Suprapubic skin (tissue), 4 donors: ENCODE measurements at regions not wholly inside any gene's neighbourhood (a gene's known extent, or its start where the extent isn't known, plus 50 kb on each side); places are given as distances from the start of the nearest gene placed in this dataset.

Experiments used
- DNase-seq, 2 donors: peaks; one replicate each; pipeline ENCODE4 v3.0.0-alpha.2; 2019; ENCODE audit warnings: low spot score in 2 of 2
- H3K27ac ChIP-seq: fragments of 200-600 bp; sonication (generic); one replicate; pipeline ENCODE4 v1.5.1; 2019
- H3K27me3 ChIP-seq: fragments of 200-600 bp; sonication (generic); one replicate; pipeline ENCODE4 v1.5.1; 2019
- H3K36me3 ChIP-seq: fragments of 200-600 bp; sonication (generic); one replicate; pipeline ENCODE4 v1.5.1; 2019
- H3K4me1 ChIP-seq: fragments of 200-600 bp; sonication (generic); one replicate; pipeline ENCODE4 v1.5.1; 2019
- H3K4me3 ChIP-seq: fragments of 200-600 bp; sonication (generic); one replicate; pipeline ENCODE4 v1.5.1; 2019; ENCODE audit warnings: mild to moderate bottlenecking
- H3K9me3 ChIP-seq: fragments of 200-600 bp; sonication (generic); one replicate; pipeline ENCODE4 v1.5.1; 2019
- EP300 ChIP-seq: sonication (generic); formaldehyde crosslinking; IDR thresholded peaks from one replicate; pipeline ENCODE4 v1.6.1; 2017; ENCODE audit warnings: antibody characterized with exemption
- POLR2A ChIP-seq, 2 donors: fragments of 450-650 bp; IDR thresholded peaks; one replicate each; pipeline ENCODE4 v1.6.1; 2017; ENCODE audit warnings: antibody characterized with exemption in 2 of 2, mild to moderate bottlenecking in 2 of 2, moderate library complexity in 2 of 2
- POLR2AphosphoS5 ChIP-seq, 3 donors: sonication (generic); formaldehyde crosslinking; IDR thresholded peaks; one replicate each; pipeline ENCODE4 v1.6.1; 2017; ENCODE audit warnings: antibody characterized with exemption in 3 of 3
- WGBS: methylation state at CpG from one replicate; pipeline ENCODE4 v1.1.5; 2018; 5-methylcytosine and 5-hydroxymethylcytosine counted together
- TF ChIP-seq, protein P1 (sequence below), 2 donors: fragments of 200-600 bp in 1 of 2; fragments of 450-650 bp in 1 of 2; sonication (generic) in 1 of 2; IDR thresholded peaks; one replicate each; pipeline ENCODE4 v1.5.1; 2016 to 2019; ENCODE audit warnings: antibody characterized with exemption in 2 of 2, mild to moderate bottlenecking in 1 of 2, moderate library complexity in 1 of 2

DNA sequence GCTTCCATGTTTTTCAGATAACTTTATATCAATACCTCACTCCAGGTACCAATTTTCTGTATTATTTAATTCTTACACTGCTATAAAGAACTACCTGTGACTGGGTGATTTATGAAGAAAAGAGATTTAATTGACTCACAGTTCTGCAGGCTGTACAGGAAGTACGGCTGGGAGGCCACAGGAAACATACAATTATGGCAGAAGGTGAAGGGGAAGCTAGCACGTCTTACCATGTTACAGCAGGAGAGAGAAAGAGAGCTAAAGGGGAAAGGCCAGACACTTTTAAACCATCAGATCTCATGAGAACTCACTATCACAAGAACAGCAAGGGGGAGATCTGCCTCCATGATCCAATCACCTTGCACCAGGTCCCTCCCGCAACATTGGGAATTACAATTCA lies 119.1 kb upstream of the BMP5 start:
- Histone ChIP-seq H3K36me3 (no peaks in the 10 kb centered on the region), H3K4me1 (no peaks in the 10 kb centered on the region), H3K9me3 (peaks cover 5% of the 10 kb centered on the region), H3K27me3 (no peaks in the 10 kb centered on the region), H3K27ac (no peak overlapping the region), H3K4me3 (no peak overlapping the region)
- no peak for DNase-seq
- 80% methylated on average over 3 of the region's 3 CpGs for WGBS
- no peak for TF ChIP-seq EP300

DNA sequence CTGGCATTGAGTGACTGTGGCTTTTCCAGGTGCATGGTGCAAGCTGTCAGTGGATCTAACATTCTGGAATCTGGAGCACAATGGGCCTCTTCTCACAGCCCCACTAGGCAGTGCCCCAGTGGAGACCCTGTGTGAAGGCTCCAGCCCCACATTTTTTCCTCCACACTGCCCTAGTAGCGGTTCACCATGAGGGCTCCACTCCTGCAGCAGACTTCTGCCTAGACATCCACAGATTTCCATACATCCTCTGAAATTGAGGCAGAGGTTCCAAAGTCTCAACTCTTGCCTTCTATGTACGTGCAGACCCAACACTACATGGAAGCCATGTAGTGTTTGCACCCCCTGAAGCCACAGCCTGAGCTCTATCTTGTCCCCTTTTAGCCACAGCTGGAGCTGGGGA lies 118.0 kb upstream of the BMP5 start:
- Histone ChIP-seq H3K27ac (no peak overlapping the region), H3K27me3 (no peaks in the 10 kb centered on the region), H3K36me3 (no peaks in the 10 kb centered on the region), H3K4me1 (no peaks in the 10 kb centered on the region), H3K9me3 (peaks cover 5% of the 10 kb centered on the region), H3K4me3 (no peak overlapping the region)
- WGBS: 86% methylated on average over 2 of the region's 2 CpGs
- no peak for TF ChIP-seq POLR2AphosphoS5 (IDR thresholded peaks at IDR 0.05)
- TF ChIP-seq EP300: no peak
- TF ChIP-seq, protein P1, sequence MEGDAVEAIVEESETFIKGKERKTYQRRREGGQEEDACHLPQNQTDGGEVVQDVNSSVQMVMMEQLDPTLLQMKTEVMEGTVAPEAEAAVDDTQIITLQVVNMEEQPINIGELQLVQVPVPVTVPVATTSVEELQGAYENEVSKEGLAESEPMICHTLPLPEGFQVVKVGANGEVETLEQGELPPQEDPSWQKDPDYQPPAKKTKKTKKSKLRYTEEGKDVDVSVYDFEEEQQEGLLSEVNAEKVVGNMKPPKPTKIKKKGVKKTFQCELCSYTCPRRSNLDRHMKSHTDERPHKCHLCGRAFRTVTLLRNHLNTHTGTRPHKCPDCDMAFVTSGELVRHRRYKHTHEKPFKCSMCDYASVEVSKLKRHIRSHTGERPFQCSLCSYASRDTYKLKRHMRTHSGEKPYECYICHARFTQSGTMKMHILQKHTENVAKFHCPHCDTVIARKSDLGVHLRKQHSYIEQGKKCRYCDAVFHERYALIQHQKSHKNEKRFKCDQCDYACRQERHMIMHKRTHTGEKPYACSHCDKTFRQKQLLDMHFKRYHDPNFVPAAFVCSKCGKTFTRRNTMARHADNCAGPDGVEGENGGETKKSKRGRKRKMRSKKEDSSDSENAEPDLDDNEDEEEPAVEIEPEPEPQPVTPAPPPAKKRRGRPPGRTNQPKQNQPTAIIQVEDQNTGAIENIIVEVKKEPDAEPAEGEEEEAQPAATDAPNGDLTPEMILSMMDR (IDR thresholded peaks at IDR 0.05): no peak
- TF ChIP-seq POLR2A (IDR thresholded peaks at IDR 0.05): no peak
- DNase-seq: no peak

DNA sequence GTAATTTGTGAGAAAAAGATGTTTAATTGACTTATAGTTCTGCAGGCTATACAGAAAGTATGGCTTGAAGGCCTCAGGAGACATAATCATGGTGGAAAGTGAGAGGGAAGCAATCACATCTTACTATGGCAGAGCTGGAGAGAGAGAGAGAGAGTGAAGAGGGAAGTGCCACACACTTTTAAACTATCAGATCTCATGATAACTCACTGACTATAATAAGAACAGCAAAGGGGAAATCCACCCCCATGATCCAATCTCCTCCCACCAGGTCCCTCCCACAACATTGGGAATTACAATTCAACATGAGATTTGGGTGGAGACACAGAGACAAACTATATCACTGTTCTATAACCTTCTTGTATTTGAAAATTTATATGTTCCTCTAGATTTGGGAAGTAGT lies 117.2 kb upstream of the BMP5 start:
- no peak overlapping the region for H3K27ac ChIP-seq
- no peaks in the 10 kb centered on the region for H3K4me1 ChIP-seq
- no peak for DNase-seq
- H3K4me3 ChIP-seq: no peak overlapping the region
- H3K9me3 ChIP-seq: peaks cover 5% of the 10 kb centered on the region
- TF ChIP-seq, protein P1 (IDR thresholded peaks at IDR 0.05): no peak
- TF ChIP-seq EP300: no peak
- no peak for TF ChIP-seq POLR2AphosphoS5 (IDR thresholded peaks at IDR 0.05)
- TF ChIP-seq POLR2A (IDR thresholded peaks at IDR 0.05): no peak
- H3K36me3 ChIP-seq: no peaks in the 10 kb centered on the region
- no peaks in the 10 kb centered on the region for H3K27me3 ChIP-seq

DNA sequence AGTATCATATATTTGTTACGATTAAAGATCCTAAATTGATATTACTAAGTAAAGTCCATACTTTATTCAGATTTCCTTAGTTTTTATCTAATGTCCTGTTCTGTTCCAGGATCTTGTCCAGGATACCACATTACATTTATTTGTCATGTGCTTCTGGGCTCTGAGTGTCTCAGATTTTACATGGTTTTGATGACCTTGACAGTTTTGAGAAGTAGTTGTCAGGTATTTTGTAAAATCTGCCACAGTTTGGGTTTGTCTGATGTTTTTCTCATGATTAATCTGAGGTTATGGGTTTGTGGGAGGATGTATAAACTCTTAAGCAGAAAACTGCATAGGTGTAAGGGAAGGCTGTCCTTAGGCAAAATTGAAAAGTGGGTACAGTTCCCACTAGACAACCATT lies 109.9 kb upstream of the BMP5 start:
- 91% methylated on average over 1 of the region's 1 CpG for WGBS
- no peak for DNase-seq

DNA sequence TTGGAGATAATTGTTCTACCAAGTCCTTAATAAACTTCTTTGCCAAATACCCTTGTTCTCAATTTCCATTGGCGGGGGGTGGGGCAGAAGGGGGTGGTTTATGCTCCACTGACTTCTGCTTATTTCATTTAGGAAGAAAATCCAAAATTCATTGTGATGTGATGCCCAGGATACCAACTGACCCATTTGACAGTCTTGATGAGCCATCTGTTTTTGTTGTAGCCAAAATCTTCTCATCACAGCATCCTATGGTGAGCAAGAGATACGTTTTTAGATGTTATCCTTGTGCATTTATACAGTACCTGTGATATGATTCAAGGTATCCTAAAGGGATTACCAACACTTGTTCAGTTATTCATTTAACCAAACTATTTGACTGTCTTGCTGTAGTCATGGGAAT lies 108.5 kb upstream of the BMP5 start:
- H3K27me3 ChIP-seq: no peaks in the 10 kb centered on the region
- no peak for DNase-seq
- no peaks in the 10 kb centered on the region for H3K9me3 ChIP-seq
- TF ChIP-seq POLR2A (IDR thresholded peaks at IDR 0.05): no peak
- no peak for TF ChIP-seq POLR2AphosphoS5 (IDR thresholded peaks at IDR 0.05)
- TF ChIP-seq, protein P1 (IDR thresholded peaks at IDR 0.05): no peak
- no peak for TF ChIP-seq EP300
- H3K27ac ChIP-seq: no peak overlapping the region
- WGBS: 87% methylated on average over 2 of the region's 2 CpGs
- no peaks in the 10 kb centered on the region for H3K4me1 ChIP-seq
- no peak overlapping the region for H3K4me3 ChIP-seq
- no peaks in the 10 kb centered on the region for H3K36me3 ChIP-seq

More for the DNA sequence above, 109.9 kb upstream of the BMP5 start:
- H3K4me1 ChIP-seq: no peaks in the 10 kb centered on the region
- H3K27me3 ChIP-seq: no peaks in the 10 kb centered on the region
- no peak overlapping the region for H3K4me3 ChIP-seq
- no peaks in the 10 kb centered on the region for H3K36me3 ChIP-seq
- no peaks in the 10 kb centered on the region for H3K9me3 ChIP-seq
- no peak for TF ChIP-seq POLR2A (IDR thresholded peaks at IDR 0.05)
- no peak for TF ChIP-seq EP300
- no peak for TF ChIP-seq POLR2AphosphoS5 (IDR thresholded peaks at IDR 0.05)
- TF ChIP-seq, protein P1 (IDR thresholded peaks at IDR 0.05): no peak
- H3K27ac ChIP-seq: no peak overlapping the region

DNA sequence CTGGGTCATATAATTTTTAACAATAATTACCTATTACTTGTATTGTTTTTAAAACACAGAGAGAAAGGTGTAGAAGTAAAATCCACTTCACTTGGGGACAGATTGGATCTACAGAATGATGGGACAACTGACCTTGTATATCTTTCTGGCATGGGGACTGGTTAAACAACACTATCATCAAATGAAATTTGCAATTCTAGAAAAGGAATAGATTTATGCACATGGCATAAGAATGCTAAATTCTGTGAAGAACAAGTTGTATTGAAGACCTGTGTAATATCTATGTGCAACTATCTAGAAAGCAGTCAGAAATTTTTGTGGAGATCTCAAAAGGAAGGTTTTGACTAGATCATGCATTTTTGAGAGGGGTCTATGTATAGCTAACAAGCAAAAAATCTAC lies 106.3 kb upstream of the BMP5 start:
- H3K27ac ChIP-seq: no peak overlapping the region
- no peak for TF ChIP-seq POLR2A (IDR thresholded peaks at IDR 0.05)
- TF ChIP-seq, protein P1 (IDR thresholded peaks at IDR 0.05): no peak
- no peak for TF ChIP-seq POLR2AphosphoS5 (IDR thresholded peaks at IDR 0.05)
- no peak for TF ChIP-seq EP300
- H3K4me3 ChIP-seq: no peak overlapping the region

More for the DNA sequence above, 106.3 kb upstream of the BMP5 start:
- DNase-seq: no peak
- Histone ChIP-seq H3K27me3 (no peaks in the 10 kb centered on the region), H3K9me3 (no peaks in the 10 kb centered on the region), H3K36me3 (no peaks in the 10 kb centered on the region), H3K4me1 (no peaks in the 10 kb centered on the region)
